OCI-LY1 (cell line): ENCODE measurements at regions not wholly inside any gene's neighbourhood (a gene's known extent, or its start where the extent isn't known, plus 50 kb on each side); places are given as distances from the start of the nearest gene placed in this dataset.

Experiments used
- H2AFZ ChIP-seq: fragments of 200-600 bp; sonication (generic), shearing (Covaris generic); 2 replicates; pipeline ENCODE4 v1.6.0; 2014; ENCODE audit warnings: antibody characterized with exemption, mild to moderate bottlenecking, low read length
- H3F3A ChIP-seq: fragments of 200-600 bp; sonication (generic), shearing (Covaris generic); 2 replicates; pipeline ENCODE4 v1.6.0; 2014; ENCODE audit warnings: mild to moderate bottlenecking, antibody characterized with exemption, low read length, moderate library complexity; ENCODE audit not compliant: insufficient read depth
- H3K27ac ChIP-seq: fragments of 200-600 bp; sonication (generic); 2 replicates; pipeline ENCODE4 v1.5.1; 2014; ENCODE audit warnings: low read length, mixed run types, mild to moderate bottlenecking, low read depth; ENCODE audit not compliant: poor library complexity, severe bottlenecking
- H3K27me3 ChIP-seq: fragments of 200-600 bp; sonication (generic); 2 replicates; pipeline ENCODE4 v1.6.0; 2014; ENCODE audit warnings: antibody characterized with exemption, mild to moderate bottlenecking, low read length, moderate library complexity; ENCODE audit not compliant: insufficient read depth
- H3K36me3 ChIP-seq: fragments of 200-600 bp; sonication (generic); 2 replicates; pipeline ENCODE4 v1.6.1; 2014; ENCODE audit warnings: mild to moderate bottlenecking, antibody characterized with exemption, low read length, moderate library complexity, mixed read lengths; ENCODE audit not compliant: insufficient read depth
- H3K4me1 ChIP-seq: fragments of 200-600 bp; sonication (generic); 2 replicates; pipeline ENCODE4 v1.5.1; 2014; ENCODE audit warnings: mild to moderate bottlenecking, low read length, moderate library complexity; ENCODE audit not compliant: insufficient read depth, severe bottlenecking
- H3K4me2 ChIP-seq: fragments of 200-600 bp; sonication (generic), shearing (Covaris generic); 2 replicates; pipeline ENCODE4 v1.6.1; 2014; ENCODE audit warnings: low read length
- H3K4me3 ChIP-seq: fragments of 200-600 bp; sonication (generic); 2 replicates; pipeline ENCODE4 v1.5.1; 2014; ENCODE audit warnings: low read length, low read depth, mild to moderate bottlenecking, mixed read lengths; ENCODE audit not compliant: poor library complexity, severe bottlenecking
- H3K79me2 ChIP-seq: fragments of 200-600 bp; shearing (Covaris generic); 2 replicates; pipeline ENCODE4 v1.6.1; 2016; ENCODE audit warnings: mixed run types, low read length, mixed read lengths; ENCODE audit not compliant: insufficient read depth
- H3K9ac ChIP-seq: fragments of 200-600 bp; sonication (generic), shearing (Covaris generic); 2 replicates; pipeline ENCODE4 v1.6.1; 2014; ENCODE audit warnings: mild to moderate bottlenecking, low read length, mixed read lengths
- H3K9me2 ChIP-seq: fragments of 200-600 bp; sonication (generic), shearing (Covaris generic); 2 replicates; pipeline ENCODE4 v1.6.1; 2014; ENCODE audit warnings: low read depth, mild to moderate bottlenecking, low read length, mixed read lengths
- H3K9me3 ChIP-seq: fragments of 200-600 bp; shearing (Covaris generic); 2 replicates; pipeline ENCODE4 v1.6.1; 2014; ENCODE audit warnings: low read length, mixed read lengths
- H4K20me1 ChIP-seq: fragments of 200-600 bp; sonication (generic), shearing (Covaris generic); 2 replicates; pipeline ENCODE4 v1.6.0; 2016; ENCODE audit warnings: mild to moderate bottlenecking, low read length; ENCODE audit not compliant: insufficient read depth
- EZH2 ChIP-seq: fragments of 200-600 bp; sonication (generic), shearing (Covaris generic); IDR thresholded peaks from 2 replicates; pipeline ENCODE4 v1.8.0; 2017; ENCODE audit warnings: borderline replicate concordance, mixed run types, mild to moderate bottlenecking, antibody characterized with exemption, low read length, moderate library complexity, mixed read lengths
- TF ChIP-seq, protein P1 (sequence below): fragments of 200-600 bp; sonication (generic), shearing (Covaris generic); IDR thresholded peaks from 2 replicates; pipeline ENCODE4 v1.5.1; 2017; ENCODE audit warnings: mild to moderate bottlenecking, antibody characterized with exemption, low read length, moderate library complexity, mixed read lengths

DNA sequence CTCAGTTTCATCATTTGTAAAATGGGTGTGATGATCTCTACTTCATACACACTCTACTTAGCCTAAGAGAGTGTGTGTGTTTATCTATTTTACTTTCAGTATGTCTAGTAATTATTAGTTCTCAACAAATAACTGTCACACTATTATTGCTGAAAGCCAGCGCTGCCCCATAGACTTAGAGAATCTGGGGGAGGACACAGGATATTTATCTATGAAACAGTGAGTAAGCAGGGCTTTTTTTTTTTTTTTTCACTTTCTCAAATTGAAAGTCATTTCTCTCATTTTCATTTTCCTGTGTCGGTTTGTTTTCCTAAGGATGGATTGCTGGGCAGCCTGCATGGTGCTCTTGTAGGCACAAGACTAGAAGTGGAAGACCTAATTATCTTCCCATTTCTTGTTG, 248.4 kb upstream of the RPS23 start:
- Histone ChIP-seq H3F3A (no peaks in the 10 kb centered on the region), H3K79me2 (no peaks in the 10 kb centered on the region), H3K4me3 (no peak overlapping the region), H3K4me2 (no peak overlapping the region), H3K27me3 (no peaks in the 10 kb centered on the region), H2AFZ (no peak overlapping the region), H4K20me1 (no peaks in the 10 kb centered on the region), H3K4me1 (no peaks in the 10 kb centered on the region), H3K27ac (no peak overlapping the region), H3K9ac (no peak overlapping the region), H3K9me3 (no peaks in the 10 kb centered on the region), H3K9me2 (no peaks in the 10 kb centered on the region), H3K36me3 (no peaks in the 10 kb centered on the region)
- no peak for TF ChIP-seq EZH2
- TF ChIP-seq, protein P1, sequence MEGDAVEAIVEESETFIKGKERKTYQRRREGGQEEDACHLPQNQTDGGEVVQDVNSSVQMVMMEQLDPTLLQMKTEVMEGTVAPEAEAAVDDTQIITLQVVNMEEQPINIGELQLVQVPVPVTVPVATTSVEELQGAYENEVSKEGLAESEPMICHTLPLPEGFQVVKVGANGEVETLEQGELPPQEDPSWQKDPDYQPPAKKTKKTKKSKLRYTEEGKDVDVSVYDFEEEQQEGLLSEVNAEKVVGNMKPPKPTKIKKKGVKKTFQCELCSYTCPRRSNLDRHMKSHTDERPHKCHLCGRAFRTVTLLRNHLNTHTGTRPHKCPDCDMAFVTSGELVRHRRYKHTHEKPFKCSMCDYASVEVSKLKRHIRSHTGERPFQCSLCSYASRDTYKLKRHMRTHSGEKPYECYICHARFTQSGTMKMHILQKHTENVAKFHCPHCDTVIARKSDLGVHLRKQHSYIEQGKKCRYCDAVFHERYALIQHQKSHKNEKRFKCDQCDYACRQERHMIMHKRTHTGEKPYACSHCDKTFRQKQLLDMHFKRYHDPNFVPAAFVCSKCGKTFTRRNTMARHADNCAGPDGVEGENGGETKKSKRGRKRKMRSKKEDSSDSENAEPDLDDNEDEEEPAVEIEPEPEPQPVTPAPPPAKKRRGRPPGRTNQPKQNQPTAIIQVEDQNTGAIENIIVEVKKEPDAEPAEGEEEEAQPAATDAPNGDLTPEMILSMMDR: no peak

DNA sequence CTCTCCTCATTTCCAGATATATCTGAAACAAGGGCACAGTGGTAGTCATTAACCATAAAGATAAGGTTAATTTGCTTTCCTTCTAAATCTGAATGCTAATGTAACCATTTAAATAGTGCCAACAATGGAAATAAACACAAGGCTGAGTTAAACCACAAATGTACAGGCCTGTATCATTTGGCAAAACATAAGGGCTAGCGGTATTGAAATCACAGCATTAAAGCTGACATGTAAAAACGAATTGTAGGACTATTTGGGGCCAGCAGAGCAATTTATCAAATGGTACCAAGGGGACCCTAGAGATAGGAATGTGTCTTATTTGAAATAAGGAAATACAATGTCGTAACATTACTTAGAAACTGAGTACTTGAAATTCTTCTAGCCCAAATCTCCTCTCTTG, 247.5 kb upstream of the RPS23 start:
- Histone ChIP-seq H3K79me2 (no peaks in the 10 kb centered on the region), H3K27ac (no peak overlapping the region), H3K9ac (no peak overlapping the region), H3K9me3 (no peaks in the 10 kb centered on the region), H3K4me1 (no peaks in the 10 kb centered on the region), H4K20me1 (no peaks in the 10 kb centered on the region), H3F3A (no peaks in the 10 kb centered on the region), H3K9me2 (no peaks in the 10 kb centered on the region), H3K36me3 (no peaks in the 10 kb centered on the region), H3K27me3 (no peaks in the 10 kb centered on the region), H3K4me3 (no peak overlapping the region), H3K4me2 (no peak overlapping the region), H2AFZ (no peak overlapping the region)
- no peak for TF ChIP-seq EZH2
- TF ChIP-seq, protein P1: no peak

DNA sequence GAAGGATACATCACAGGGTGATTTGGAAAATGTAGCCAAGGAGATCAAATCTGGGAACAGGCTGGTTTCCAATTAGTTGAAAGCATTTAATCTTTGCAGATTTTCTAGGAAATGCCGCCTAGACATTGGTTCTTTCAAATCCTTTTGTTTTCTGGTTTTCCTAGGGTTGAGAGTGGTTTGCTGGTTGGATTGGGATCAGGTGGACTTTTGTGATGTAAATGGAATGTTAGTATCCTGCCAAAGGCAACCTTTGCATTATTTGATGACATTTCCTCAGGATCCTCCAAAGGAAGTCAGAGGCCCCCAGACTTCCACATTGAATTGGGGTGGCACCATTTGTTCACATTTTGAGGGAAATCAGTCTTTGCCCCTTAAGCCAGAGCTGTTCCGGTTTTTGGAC, 245.5 kb upstream of the RPS23 start:
- H3K27me3 ChIP-seq: no peaks in the 10 kb centered on the region
- no peak overlapping the region for H2AFZ ChIP-seq
- H3K9ac ChIP-seq: no peak overlapping the region
- H3K9me3 ChIP-seq: no peaks in the 10 kb centered on the region
- no peak overlapping the region for H3K4me3 ChIP-seq
- H3F3A ChIP-seq: no peaks in the 10 kb centered on the region
- no peak overlapping the region for H3K4me2 ChIP-seq
- H3K9me2 ChIP-seq: no peaks in the 10 kb centered on the region
- H3K79me2 ChIP-seq: no peaks in the 10 kb centered on the region
- no peaks in the 10 kb centered on the region for H3K4me1 ChIP-seq
- no peak for TF ChIP-seq EZH2
- TF ChIP-seq, protein P1: no peak
- H4K20me1 ChIP-seq: no peaks in the 10 kb centered on the region
- no peaks in the 10 kb centered on the region for H3K36me3 ChIP-seq
- no peak overlapping the region for H3K27ac ChIP-seq
